ENCODE measurements at regions not wholly inside any gene's neighbourhood (a gene's known extent, or its start where the extent isn't known, plus 50 kb on each side); places are given as distances from the start of the nearest gene placed in this dataset.

DNA sequence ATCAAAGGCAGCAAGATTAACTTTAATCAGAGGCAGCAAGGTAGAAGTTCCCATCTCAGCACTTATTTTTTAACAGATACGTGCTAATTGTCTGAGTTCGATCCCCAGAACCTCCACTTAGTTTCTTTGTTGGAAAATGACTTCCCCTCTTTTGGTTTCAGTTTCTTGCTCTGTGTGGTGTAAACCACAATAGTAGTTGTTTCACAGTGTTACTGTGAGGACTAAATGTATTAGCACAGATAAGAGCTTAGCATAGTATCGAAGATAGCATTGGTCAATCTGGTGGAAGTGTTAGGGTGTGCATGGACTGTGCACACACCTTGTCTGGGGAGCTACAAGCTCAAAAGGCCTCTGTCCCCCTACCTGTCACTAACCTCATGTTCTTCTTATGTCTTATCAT, 988.3 kb upstream of the GYPC start:
- no peaks in the 10 kb centered on the region for H3K36me3 ChIP-seq (ENCODE audit: control insufficient read depth in 2 of 2, insufficient read depth in 2 of 2, low read length in 1 of 2)
- intact Hi-C loops (cut with micrococcal nuclease; ENCODE audit: unreplicated experiment) (no loop called here), in situ Hi-C loops (cut with MboI) (no loop called here)
- no peak for FAIRE-seq
- BruUV-seq (replicated peaks), result no TSS peak
- POLR2A ChIA-PET, result no interaction called here
- no peaks in the 10 kb centered on the region for H3K27me3 ChIP-seq (replicated peaks in 1 of 2; ENCODE audit: control insufficient read depth in 2 of 2, insufficient read depth in 2 of 2, low read length in 1 of 2)
- no peak overlapping the region for H3K9ac ChIP-seq (ENCODE audit: control insufficient read depth, insufficient read depth, low read length)
- DNase-seq (ENCODE audit: low read depth, low spot score), result no peak
- no peak overlapping the region for H3K4me2 ChIP-seq (ENCODE audit: control insufficient read depth, insufficient read depth)
- H3K27ac ChIP-seq (ENCODE audit: control insufficient read depth, insufficient read depth), result no peak overlapping the region
- H4K20me1 ChIP-seq (ENCODE audit: control insufficient read depth, insufficient read depth), result no peaks in the 10 kb centered on the region
- H3K4me1 ChIP-seq (ENCODE audit: control insufficient read depth, insufficient read depth, low read length), result no peaks in the 10 kb centered on the region
- no peaks in the 10 kb centered on the region for H3K9me3 ChIP-seq (replicated peaks; ENCODE audit: control insufficient read depth, insufficient read depth, low read length)
- RAD21 ChIA-PET (ENCODE audit: unreplicated experiment), result no interaction called here
- CTCF ChIA-PET, result no interaction called here
- no peak for TF ChIP-seq BRCA1 (IDR thresholded peaks at IDR 0.05; ENCODE audit: low read depth, low read length)
- no peak for TF ChIP-seq SREBF1 (IDR thresholded peaks at IDR 0.05; ENCODE audit: low read length)
- peak; percentile 87 for TF ChIP-seq RUNX3 (IDR thresholded peaks at IDR 0.05; ENCODE audit: low read length)
- TF ChIP-seq TCF12 (IDR thresholded peaks at IDR 0.05; ENCODE audit: low read depth, low read length), result no peak
- peak; percentile 31; the same call in 1 of the 2 replicates for TF ChIP-seq MTA2 (IDR thresholded peaks at IDR 0.05; ENCODE audit: low read depth)
- 0 out of 4 replicates have a peak, but pooled peaks of 1 of the 2 experiments have one; percentile 30 for TF ChIP-seq EP300 (IDR thresholded peaks at IDR 0.05; ENCODE audit: borderline replicate concordance in 1 of 2, control insufficient read depth in 1 of 2, low read depth in 2 of 2, low read length in 2 of 2)
- TF ChIP-seq, protein P1, sequence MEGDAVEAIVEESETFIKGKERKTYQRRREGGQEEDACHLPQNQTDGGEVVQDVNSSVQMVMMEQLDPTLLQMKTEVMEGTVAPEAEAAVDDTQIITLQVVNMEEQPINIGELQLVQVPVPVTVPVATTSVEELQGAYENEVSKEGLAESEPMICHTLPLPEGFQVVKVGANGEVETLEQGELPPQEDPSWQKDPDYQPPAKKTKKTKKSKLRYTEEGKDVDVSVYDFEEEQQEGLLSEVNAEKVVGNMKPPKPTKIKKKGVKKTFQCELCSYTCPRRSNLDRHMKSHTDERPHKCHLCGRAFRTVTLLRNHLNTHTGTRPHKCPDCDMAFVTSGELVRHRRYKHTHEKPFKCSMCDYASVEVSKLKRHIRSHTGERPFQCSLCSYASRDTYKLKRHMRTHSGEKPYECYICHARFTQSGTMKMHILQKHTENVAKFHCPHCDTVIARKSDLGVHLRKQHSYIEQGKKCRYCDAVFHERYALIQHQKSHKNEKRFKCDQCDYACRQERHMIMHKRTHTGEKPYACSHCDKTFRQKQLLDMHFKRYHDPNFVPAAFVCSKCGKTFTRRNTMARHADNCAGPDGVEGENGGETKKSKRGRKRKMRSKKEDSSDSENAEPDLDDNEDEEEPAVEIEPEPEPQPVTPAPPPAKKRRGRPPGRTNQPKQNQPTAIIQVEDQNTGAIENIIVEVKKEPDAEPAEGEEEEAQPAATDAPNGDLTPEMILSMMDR (IDR thresholded peaks at IDR 0.05 in 2 of 3, conservative IDR thresholded peaks at IDR 0.05 in 1 of 3; ENCODE audit: control insufficient read depth in 2 of 3, extremely low read depth in 1 of 3, insufficient read depth in 1 of 3, low read depth in 3 of 3, low read length in 3 of 3), result no peak
- no peak for TF ChIP-seq KAT2A (conservative IDR thresholded peaks at IDR 0.05; ENCODE audit: control insufficient read depth, low read depth, low read length)
- TF ChIP-seq SPI1 (IDR thresholded peaks at IDR 0.05; ENCODE audit: borderline replicate concordance, insufficient read depth, low read depth, low read length), result peak; percentile 71; the same call in 1 of the 2 replicates
- no peak for TF ChIP-seq ASH2L (IDR thresholded peaks at IDR 0.05; ENCODE audit: borderline replicate concordance, low read depth)
- TF ChIP-seq IKZF2 (IDR thresholded peaks at IDR 0.05), result peak in 1 of 2 experiments; percentile 18; a peak in 2 of 4 replicates
- TF ChIP-seq HDGF (IDR thresholded peaks at IDR 0.05), result no peak
- WGBS (ENCODE audit: insufficient coverage, insufficient replicate concordance, low lambda C conversion rate, missing lambda C conversion rate), result 37% methylated on average over 3 of the region's 3 CpGs
- H3K79me2 ChIP-seq (ENCODE audit: control insufficient read depth, insufficient read depth, low read length), result no peaks in the 10 kb centered on the region
- peak; percentile 88 for ATAC-seq
- H3K4me3 ChIP-seq, result no peak overlapping the region
- H2AFZ ChIP-seq (ENCODE audit: control insufficient read depth, low read depth, low read length), result no peak overlapping the region
- SMC1A ChIA-PET (ENCODE audit: uncharacterized antibody, unreplicated experiment), result interaction anchor here (1.2 kb wide), 1 partner anchor 13 kb away, joined by 3 read pairs; no protein-coding TSS in a partner anchor

Measured in GM12878 (cell line).